Psoas muscle (tissue), 7 donors: ENCODE measurements at regions not wholly inside any gene's neighbourhood (a gene's known extent, or its start where the extent isn't known, plus 50 kb on each side); places are given as distances from the start of the nearest gene placed in this dataset.

Experiments used
- ATAC-seq, 4 donors: fragments of 200-7000 bp; cut with Tn5 transposase; one replicate each; pipeline ENCODE4 v1.9.1; 2020; ENCODE audit warnings: moderate library complexity in 3 of 4, mild to moderate bottlenecking in 2 of 4
- DNase-seq, 2 donors: peaks; one replicate each; pipeline ENCODE4 v3.0.0-alpha.2; 2020
- H3K27ac ChIP-seq: fragments of 200-600 bp; one replicate; pipeline ENCODE4 v1.8.0; 2022
- H3K27me3 ChIP-seq, 3 donors: fragments of 200-600 bp in 1 of 3; one replicate each; pipeline versions ENCODE4 v1.6.1 to v1.8.0; 2013 to 2022; ENCODE audit warnings: low read length in 2 of 3, mild to moderate bottlenecking in 2 of 3, moderate library complexity in 1 of 3; ENCODE audit not compliant: insufficient read depth in 3 of 3
- H3K36me3 ChIP-seq, 2 donors: fragments of 200-600 bp in 1 of 2; one replicate each; pipeline versions ENCODE4 v1.6.1 to v1.8.0; 2013 to 2022; ENCODE audit warnings: low read depth in 1 of 2, mild to moderate bottlenecking in 1 of 2, moderate library complexity in 1 of 2; ENCODE audit not compliant: insufficient read depth in 1 of 2
- H3K4me1 ChIP-seq: fragments of 200-600 bp; one replicate; pipeline ENCODE4 v1.8.0; 2022
- H3K4me3 ChIP-seq: fragments of 200-600 bp; one replicate; pipeline ENCODE4 v1.8.0; 2022; ENCODE audit warnings: mild to moderate bottlenecking
- H3K9me3 ChIP-seq: fragments of 200-600 bp; one replicate; pipeline ENCODE4 v1.8.0; 2022
- CTCF ChIP-seq: fragments of 200-600 bp; IDR thresholded peaks from one replicate; pipeline ENCODE4 v1.8.0; 2022; ENCODE audit warnings: antibody characterized with exemption
- WGBS, 3 donors: extraction: QIAGEN DNeasy Blood & Tissue Kit; methylation state at CpG; one replicate each; pipeline versions ENCODE4 v1.1.6 to v1.1.7; 2013; 5-methylcytosine and 5-hydroxymethylcytosine counted together
- intact Hi-C, 2 donors: fragments of 100-400 bp; cut with DNase I; formaldehyde crosslinking; loops; one replicate each; pipeline versions ENCODE4 v1.11.0 to v1.14.2; 2022
- donor health status: healthy with polysubstance abuse.
- donor health status: DM: no; HTN: no; CAD: no; lungs with moderate emphysema.
- donor health status: Bipolar disorder and iron deficiency.
- donor health status: healthy.
- donor health status: DM: yes; HTN: yes; CAD: no.
- donor health status: DM: no; HTN: no; CAD: no.
- donor health status: DM: yes; HTN: yes; CAD: no.

- Histone ChIP-seq H3K27me3 (no peaks in the 10 kb centered on the region), H3K9me3 (no peaks in the 10 kb centered on the region), H3K4me3 (no peak overlapping the region), H3K27ac (no peak overlapping the region), H3K4me1 (no peaks in the 10 kb centered on the region), H3K36me3 (no peaks in the 10 kb centered on the region)
- ATAC-seq, result no peak
- WGBS, 3 donors, result 78 to 93% (median 90%) methylated on average over 1 of the region's 1 CpG
- TF ChIP-seq CTCF, result no peak
- DNase-seq, result no peak
- intact Hi-C loops, result no loop called here
Observed at GRCh38 chr5:162800301-162800700, 637.1 kb upstream of the CCNG1 start.

GRCh38 chr5:162801235-162801634, 636.2 kb upstream of the CCNG1 start:
- no peak for TF ChIP-seq CTCF
- WGBS, 3 donors, result 45 to 61% (median 51%) methylated on average over 1 of the region's 1 CpG
- DNase-seq, result no peak
- H3K36me3 ChIP-seq, result no peaks in the 10 kb centered on the region
- intact Hi-C loops, result no loop called here
- ATAC-seq, result no peak
- H3K27ac ChIP-seq, result no peak overlapping the region
- H3K4me1 ChIP-seq, result no peaks in the 10 kb centered on the region
- H3K27me3 ChIP-seq, result no peaks in the 10 kb centered on the region
- no peaks in the 10 kb centered on the region for H3K9me3 ChIP-seq
- H3K4me3 ChIP-seq, result no peak overlapping the region

- H3K4me1 ChIP-seq, result no peaks in the 10 kb centered on the region
- WGBS, 3 donors, result 42 to 46% (median 43%) methylated on average over 2 of the region's 2 CpGs
- no peak overlapping the region for H3K4me3 ChIP-seq
- intact Hi-C loops, result no loop called here
- no peaks in the 10 kb centered on the region for H3K9me3 ChIP-seq
- H3K27ac ChIP-seq, result no peak overlapping the region
- ATAC-seq, result no peak
- H3K36me3 ChIP-seq, result no peaks in the 10 kb centered on the region
- no peak for DNase-seq
- TF ChIP-seq CTCF, result no peak
- H3K27me3 ChIP-seq, result no peaks in the 10 kb centered on the region
Observed at GRCh38 chr5:162806195-162806594, 631.2 kb upstream of the CCNG1 start.

GRCh38 chr5:162811071-162811470, 626.3 kb upstream of the CCNG1 start:
- Histone ChIP-seq H3K27me3 (no peaks in the 10 kb centered on the region), H3K36me3 (no peaks in the 10 kb centered on the region), H3K27ac (no peak overlapping the region), H3K4me3 (no peak overlapping the region), H3K9me3 (no peaks in the 10 kb centered on the region), H3K4me1 (no peaks in the 10 kb centered on the region)
- ATAC-seq (no peak), DNase-seq (no peak)
- intact Hi-C loops, result no loop called here
- TF ChIP-seq CTCF, result no peak
- WGBS, 3 donors, result 86 to 89% (median 88%) methylated on average over 1 of the region's 1 CpG

- no peak for DNase-seq
- ATAC-seq, result no peak
- intact Hi-C loops, result no loop called here
- H3K9me3 ChIP-seq, result no peaks in the 10 kb centered on the region
- H3K27me3 ChIP-seq, result no peaks in the 10 kb centered on the region
- no peak overlapping the region for H3K27ac ChIP-seq
- H3K4me1 ChIP-seq, result no peaks in the 10 kb centered on the region
- H3K4me3 ChIP-seq, result no peak overlapping the region
- 85 to 92% (median 87%) methylated on average over 2 of the region's 2 CpGs for WGBS, 3 donors
- TF ChIP-seq CTCF, result no peak
- H3K36me3 ChIP-seq, result no peaks in the 10 kb centered on the region
Observed at GRCh38 chr5:162816816-162817215, 620.6 kb upstream of the CCNG1 start.
